GM18511 (cell line): ENCODE measurements at regions not wholly inside any gene's neighbourhood (a gene's known extent, or its start where the extent isn't known, plus 50 kb on each side); places are given as distances from the start of the nearest gene placed in this dataset.

ENCODE experiments used
- ATAC-seq: cut with Tn5 transposase; IDR thresholded peaks from one replicate; pipeline ENCODE4 v1.9.1; 2021; ENCODE audit warnings: mild to moderate bottlenecking, moderate library complexity; ENCODE audit not compliant: unreplicated experiment

DNA sequence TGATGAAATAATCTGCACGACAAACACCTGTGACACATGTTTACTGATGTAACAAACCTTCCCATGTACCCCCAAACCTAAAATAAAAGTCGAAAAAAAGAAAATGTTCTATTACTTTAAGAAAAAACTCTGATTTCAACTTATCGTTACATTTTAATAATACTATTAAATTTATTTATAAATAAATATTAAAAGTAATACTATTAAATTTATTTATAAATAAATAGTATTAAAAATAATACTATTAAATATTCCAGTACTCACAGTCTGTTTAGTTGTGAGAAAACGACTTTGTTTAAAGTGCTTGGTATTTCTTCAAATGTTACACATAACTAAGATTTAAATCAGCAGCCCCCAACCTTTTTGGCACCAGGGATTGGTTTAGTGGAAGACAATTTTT, 471.6 kb upstream of the PRKX start:
- ATAC-seq = no peak

GRCh38 chrX:4182408-4182806, 469.0 kb upstream of the PRKX start:
- ATAC-seq = no peak

GRCh38 chrX:4181782-4182407, 468.4 kb upstream of the PRKX start:
- ATAC-seq = no peak

GRCh38 chrX:4179031-4179430, 465.6 kb upstream of the PRKX start:
- ATAC-seq = no peak

DNA sequence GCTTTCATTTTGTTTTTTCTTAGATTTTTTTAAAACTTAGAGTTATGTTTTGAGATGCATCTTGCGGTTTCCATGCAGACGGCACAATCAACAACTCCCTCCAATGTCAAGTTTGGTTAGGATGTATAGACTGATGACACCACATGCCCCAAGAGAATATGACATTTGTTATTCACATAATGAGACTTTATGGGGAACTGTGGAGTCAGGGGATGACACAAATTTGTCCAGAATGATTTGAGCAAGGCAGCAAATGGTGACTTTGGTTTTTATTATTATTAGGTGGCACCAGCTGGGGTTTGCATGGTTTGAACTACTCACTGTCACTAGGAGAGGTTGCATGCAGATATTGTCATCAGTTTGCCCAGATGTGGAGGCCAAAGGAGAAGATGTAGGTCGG, 461.8 kb upstream of the PRKX start:
- ATAC-seq = no peak

GRCh38 chrX:4173743-4174142, 460.3 kb upstream of the PRKX start:
- no peak for ATAC-seq

DNA sequence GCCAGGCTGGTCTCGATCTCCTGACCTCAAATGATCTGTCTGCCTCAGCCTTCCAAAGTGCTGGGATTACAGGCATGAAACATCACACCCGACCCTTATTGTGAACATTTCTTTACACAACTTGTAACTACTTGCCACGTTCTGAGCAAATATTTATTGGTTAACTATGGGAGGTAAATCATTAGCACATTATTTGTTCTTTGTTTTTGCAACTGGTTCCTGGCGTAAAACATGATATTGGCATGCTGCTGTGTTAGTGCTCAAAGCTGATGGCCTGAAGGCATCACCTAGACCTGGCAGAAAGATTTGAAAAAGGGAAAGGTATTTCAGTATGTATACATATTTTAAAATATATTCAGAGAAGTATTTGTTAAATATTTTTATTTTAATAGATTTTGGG, 438.3 kb upstream of the PRKX start:
- no peak for ATAC-seq

DNA sequence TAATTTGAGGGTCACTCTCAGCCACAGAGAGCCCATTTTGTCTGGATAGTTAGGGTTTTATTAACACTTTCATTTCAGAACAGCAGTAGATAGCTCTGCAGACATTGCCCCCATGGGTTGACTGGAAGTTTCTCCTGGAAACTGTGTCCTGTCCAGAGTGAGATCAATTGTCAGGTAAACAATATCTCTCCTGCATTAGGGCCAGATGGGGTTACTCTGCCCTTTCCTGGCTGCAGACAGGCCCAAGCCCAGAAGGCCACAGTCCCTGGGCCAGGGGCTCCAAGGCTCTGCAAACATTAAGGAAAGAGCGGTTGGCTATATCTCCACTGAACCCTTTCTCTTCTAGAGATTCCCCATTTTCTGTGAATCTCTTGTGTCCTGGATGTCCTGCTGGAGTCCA, 436.8 kb upstream of the PRKX start:
- ATAC-seq = no peak

DNA sequence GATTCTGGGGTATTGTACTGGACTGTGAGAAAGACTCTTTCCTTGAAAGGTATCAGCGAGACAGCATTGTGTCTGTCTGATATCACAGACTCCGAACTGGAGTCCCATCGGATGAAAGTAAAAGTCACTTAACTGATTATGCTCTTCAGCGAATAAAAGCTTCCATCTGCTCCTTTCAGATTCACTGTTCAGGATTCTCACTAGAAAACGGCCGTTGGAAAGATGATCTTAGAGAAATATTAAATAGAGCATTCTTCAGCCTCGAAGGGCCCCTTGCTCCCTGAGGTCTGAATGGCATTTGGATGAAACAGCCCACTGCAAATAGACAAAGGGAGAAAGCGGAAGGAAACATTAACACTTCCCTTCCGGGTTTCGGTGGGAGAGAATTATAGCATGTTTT, 416.2 kb upstream of the PRKX start:
- no peak for ATAC-seq

- ATAC-seq = no peak
These were observed 405.4 kb upstream of the PRKX start for GRCh38 chrX:4118666-4119530.

GRCh38 chrX:4110964-4111363, 397.5 kb upstream of the PRKX start:
- no peak for ATAC-seq

DNA sequence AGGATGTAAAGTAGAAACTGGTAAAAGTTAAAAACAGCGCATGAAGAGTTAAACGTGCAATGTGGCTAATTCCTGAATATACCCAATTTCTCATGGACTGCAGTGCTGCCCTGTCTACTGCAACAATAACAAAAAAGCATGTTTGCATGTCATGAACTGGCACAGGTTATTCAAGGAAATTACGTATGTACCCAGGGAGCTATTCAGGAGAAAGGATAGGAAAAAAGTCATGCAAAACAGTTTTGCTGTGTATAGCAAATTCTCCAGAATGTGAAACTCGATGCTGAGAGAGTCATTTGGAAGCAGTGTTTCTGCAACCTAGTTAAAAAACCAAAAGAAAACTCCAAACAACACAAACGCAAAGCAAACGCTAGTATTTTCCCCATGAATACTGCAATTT, 381.5 kb upstream of the PRKX start:
- ATAC-seq = no peak

GRCh38 chrX:4091046-4091760, 377.8 kb upstream of the PRKX start:
- no peak for ATAC-seq

GRCh38 chrX:4059893-4060292, 346.4 kb upstream of the PRKX start:
- no peak for ATAC-seq

GRCh38 chrX:4043951-4044350, 330.5 kb upstream of the PRKX start:
- no peak for ATAC-seq

GRCh38 chrX:4035874-4036273, 322.4 kb upstream of the PRKX start:
- no peak for ATAC-seq

GRCh38 chrX:4028151-4028550, 314.7 kb upstream of the PRKX start:
- ATAC-seq = no peak

DNA sequence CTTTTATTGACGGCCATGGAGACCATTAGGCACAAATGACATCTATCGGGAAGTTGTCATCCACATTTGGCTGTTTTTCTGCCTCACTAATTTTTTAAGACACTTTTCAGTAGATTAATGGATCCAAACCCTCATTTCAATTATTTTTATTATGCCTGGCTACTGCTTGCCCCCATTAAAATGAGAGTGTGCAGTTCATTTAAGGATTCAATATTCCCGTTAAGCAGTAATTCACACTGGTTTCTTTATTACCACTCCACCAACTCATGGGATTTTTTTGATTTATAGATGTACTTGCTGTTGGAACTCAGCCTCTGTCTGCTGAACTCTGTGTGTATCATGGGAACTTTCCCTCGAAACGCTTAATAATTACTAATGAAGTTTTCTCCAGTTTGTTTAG, 291.8 kb upstream of the PRKX start:
- no peak for ATAC-seq

DNA sequence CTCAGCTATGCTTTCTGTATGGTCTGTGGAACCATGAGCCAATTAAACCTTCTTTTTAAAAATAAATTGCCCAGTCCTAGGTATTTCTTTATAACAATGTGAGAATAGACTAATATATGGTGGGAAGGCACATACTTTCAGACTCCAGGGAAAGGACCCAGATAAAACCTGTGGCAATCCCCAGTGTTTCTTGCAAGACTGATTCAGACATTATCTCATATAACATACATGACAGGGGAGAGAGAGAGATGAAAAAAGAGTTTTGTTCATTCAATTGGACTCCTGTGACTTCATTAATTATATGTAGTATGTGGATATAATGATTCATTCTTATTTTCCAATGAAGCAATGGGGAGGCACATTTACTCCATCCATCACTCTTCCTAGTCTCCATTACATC, 291.4 kb upstream of the PRKX start:
- no peak for ATAC-seq

GRCh38 chrX:3994315-3994714, 280.9 kb upstream of the PRKX start:
- ATAC-seq = no peak

DNA sequence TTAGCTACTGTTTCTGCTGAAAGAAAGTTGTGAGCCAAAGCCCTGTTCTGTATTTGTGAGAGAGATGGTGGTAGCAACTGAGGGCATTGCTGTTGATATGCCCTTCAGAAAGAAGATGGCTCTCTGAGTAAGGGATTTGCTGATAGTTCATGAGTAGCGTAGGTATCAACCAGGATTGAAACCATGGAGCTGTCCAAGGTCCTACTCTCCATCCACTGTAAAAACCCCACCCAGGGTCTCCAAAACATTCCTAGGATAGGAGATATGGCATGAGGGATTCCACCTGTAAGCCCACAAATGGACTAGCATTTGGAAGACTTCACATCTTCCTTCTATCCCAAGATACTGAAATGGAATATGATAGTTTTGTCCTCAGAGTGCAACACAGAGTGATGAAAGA, 277.1 kb upstream of the PRKX start:
- ATAC-seq = no peak
